HCT116 (cell line): ENCODE measurements at regions not wholly inside any gene's neighbourhood (a gene's known extent, or its start where the extent isn't known, plus 50 kb on each side); places are given as distances from the start of the nearest gene placed in this dataset.

Experiments
- ATAC-seq: fragments of 200-7000 bp; cut with Tn5 transposase; 2 replicates; pipeline ENCODE4 v1.9.1; 2020; ENCODE audit warnings: mild to moderate bottlenecking, moderate library complexity
- BruUV-seq: library from RNA; stranded (reverse); fragments of 400-500 nt; replicated peaks from 2 replicates; lab custom pipeline; 2021; lab: Mats Ljungman, UMichigan
- CTCF ChIA-PET: fragments of 300-600 bp; sonication (Branson Sonifier 250); formaldehyde crosslinking; loops from one replicate; lab custom pipeline; 2021; ENCODE audit warnings: antibody characterized with exemption; lab: Charles Lee
- POLR2A ChIA-PET: fragments of 300-600, 350-600 bp; sonication (Branson Sonifier 250); formaldehyde crosslinking; loops from one replicate; lab custom pipeline; 2021; ENCODE audit warnings: antibody characterized with exemption; lab: Charles Lee
- RAD21 ChIA-PET, 2 experiments: fragments of 300-600 bp; sonication (Branson Sonifier 250); formaldehyde crosslinking; loops; one replicate each; lab custom pipeline; 2023; ENCODE audit warnings: low total read pairs in 2 of 2; ENCODE audit not compliant: uncharacterized antibody in 2 of 2, unreplicated experiment in 2 of 2, low non-redundant PET in 1 of 2; lab: Charles Lee
- DNase-seq: peaks from one replicate; pipeline ENCODE4 v3.0.0-alpha.2; 2010; ENCODE audit warnings: low read depth, low spot score
- H2AFZ ChIP-seq: fragments of 200-600 bp; shearing (Covaris generic), sonication (generic); 2 replicates; pipeline ENCODE4 v1.6.1; 2017; ENCODE audit warnings: low read depth, mixed run types, mixed read lengths, antibody characterized with exemption, low read length; ENCODE audit not compliant: poor library complexity, severe bottlenecking
- H3K27ac ChIP-seq: 2 replicates; pipeline ENCODE4 v1.5.1; 2012; ENCODE audit warnings: low read depth, low read length
- H3K27me3 ChIP-seq: fragments of 200-600 bp; sonication (generic); 2 replicates; pipeline ENCODE4 v1.6.1; 2016; ENCODE audit warnings: mixed run types, low read length, mixed read lengths; ENCODE audit not compliant: insufficient read depth
- H3K36me3 ChIP-seq, 2 experiments: fragments of 200-500 bp in 1 of 2; fragments of 200-600 bp in 1 of 2; sonication (Bioruptor generic) in 1 of 2; sonication (generic) in 1 of 2; 2 replicates each; pipeline versions ENCODE4 v1.5.1 to v1.6.1; 2014 to 2016; ENCODE audit warnings: low read length in 2 of 2, inconsistent platforms in 1 of 2, mixed read lengths in 1 of 2, mixed run types in 1 of 2; ENCODE audit not compliant: insufficient read depth in 2 of 2, control insufficient read depth in 1 of 2
- H3K4me1 ChIP-seq, 2 experiments: fragments of 200-600 bp in 1 of 2; sonication (generic) in 1 of 2; 2 replicates each; pipeline versions ENCODE4 v1.5.1 to v1.6.1; 2012 to 2017; ENCODE audit warnings: low read length in 2 of 2, inconsistent platforms in 1 of 2, mild to moderate bottlenecking in 1 of 2, mixed read lengths in 1 of 2, mixed run types in 1 of 2, moderate library complexity in 1 of 2; ENCODE audit not compliant: insufficient read depth in 2 of 2, control insufficient read depth in 1 of 2
- H3K4me2 ChIP-seq: fragments of 200-600 bp; sonication (generic); 2 replicates; pipeline ENCODE4 v1.6.1; 2017; ENCODE audit warnings: mixed run types, low read length, mixed read lengths
- H3K4me3 ChIP-seq, 2 experiments: fragments of 200-600 bp in 1 of 2; sonication (generic) in 1 of 2; replicated peaks in 1 of 2; 2 replicates each; pipeline ENCODE4 v1.5.1; 2011 to 2016; ENCODE audit warnings: low read length in 2 of 2, control low read depth in 1 of 2, low read depth in 1 of 2, mild to moderate bottlenecking in 1 of 2, mixed read lengths in 1 of 2, mixed run types in 1 of 2
- H3K79me2 ChIP-seq: fragments of 200-600 bp; sonication (generic); 2 replicates; pipeline ENCODE4 v1.6.1; 2017; ENCODE audit warnings: mild to moderate bottlenecking, mixed run types, low read length, moderate library complexity, mixed read lengths; ENCODE audit not compliant: insufficient read depth
- H3K9ac ChIP-seq: fragments of 200-600 bp; sonication (generic); 2 replicates; pipeline ENCODE4 v1.6.1; 2016; ENCODE audit warnings: low read length, mixed read lengths
- H3K9me2 ChIP-seq: fragments of 200-600 bp; sonication (generic), shearing (Covaris generic); 2 replicates; pipeline ENCODE4 v1.6.1; 2017; ENCODE audit warnings: mixed run types, mild to moderate bottlenecking, moderate library complexity; ENCODE audit not compliant: insufficient read depth
- H3K9me3 ChIP-seq, 2 experiments: fragments of 200-500 bp in 1 of 2; fragments of 200-600 bp in 1 of 2; sonication (Bioruptor generic) in 1 of 2; sonication (generic) in 1 of 2; 2 replicates each; pipeline ENCODE4 v1.6.1; 2014 to 2017; ENCODE audit warnings: low read length in 2 of 2, mixed read lengths in 2 of 2, inconsistent platforms in 1 of 2, low read depth in 1 of 2, mild to moderate bottlenecking in 1 of 2, mixed run types in 1 of 2, moderate library complexity in 1 of 2; ENCODE audit not compliant: control insufficient read depth in 1 of 2, insufficient read depth in 1 of 2
- H4K20me1 ChIP-seq: fragments of 200-600 bp; sonication (generic), shearing (Covaris generic); 2 replicates; pipeline ENCODE4 v1.6.1; 2017; ENCODE audit warnings: mixed run types, mild to moderate bottlenecking, moderate library complexity; ENCODE audit not compliant: insufficient read depth
- CBX3 ChIP-seq: IDR thresholded peaks from 2 replicates; pipeline ENCODE4 v1.6.1; 2012; ENCODE audit warnings: low read depth
- EGR1 ChIP-seq: IDR thresholded peaks from 2 replicates; pipeline ENCODE4 v1.6.1; 2012; ENCODE audit warnings: low read depth
- ELF1 ChIP-seq: IDR thresholded peaks from 2 replicates; pipeline ENCODE4 v1.6.1; 2012; ENCODE audit warnings: low read depth, borderline replicate concordance
- EZH2 ChIP-seq: fragments of 200-600 bp; sonication (generic); IDR thresholded peaks from 2 replicates; pipeline ENCODE4 v1.6.1; 2017; ENCODE audit warnings: antibody characterized with exemption, mixed run types
- EZH2phosphoT487 ChIP-seq: fragments of 200-600 bp; IDR thresholded peaks from 2 replicates; pipeline ENCODE4 v1.6.1; 2018; ENCODE audit warnings: antibody characterized with exemption, borderline replicate concordance
- JUND ChIP-seq: IDR thresholded peaks from 2 replicates; pipeline ENCODE4 v1.6.1; 2012
- POLR2AphosphoS5 ChIP-seq: IDR thresholded peaks from 2 replicates; pipeline ENCODE4 v1.6.1; 2011; ENCODE audit warnings: mild to moderate bottlenecking, low read depth, low read length, moderate library complexity
- RAD21 ChIP-seq: IDR thresholded peaks from 2 replicates; pipeline ENCODE4 v1.6.1; 2012; ENCODE audit warnings: low read depth, mild to moderate bottlenecking
- SIN3A ChIP-seq: IDR thresholded peaks from 2 replicates; pipeline ENCODE4 v1.6.1; 2012; ENCODE audit warnings: low read depth
- SP1 ChIP-seq: IDR thresholded peaks from 2 replicates; pipeline ENCODE4 v1.6.1; 2012; ENCODE audit warnings: low read depth
- SRF ChIP-seq: IDR thresholded peaks from 2 replicates; pipeline ENCODE4 v1.6.1; 2012; ENCODE audit warnings: low read depth
- TCF7L2 ChIP-seq: IDR thresholded peaks from 2 replicates; pipeline ENCODE4 v1.7.0; 2011; ENCODE audit warnings: borderline replicate concordance, inconsistent platforms; ENCODE audit not compliant: insufficient read depth, insufficient read length; ENCODE audit errors: extremely low read depth
- YY1 ChIP-seq: IDR thresholded peaks from 2 replicates; pipeline ENCODE4 v1.6.1; 2011; ENCODE audit warnings: low read length, low read depth, moderate library complexity, mild to moderate bottlenecking; ENCODE audit not compliant: insufficient replicate concordance; ENCODE audit errors: extremely low read depth
- ZFX ChIP-seq: fragments of 450-650 bp; IDR thresholded peaks from 2 replicates; pipeline ENCODE4 v1.6.1; 2017
- ZNF274 ChIP-seq: fragments of 200-500 bp; sonication (Bioruptor generic); IDR thresholded peaks from 2 replicates; pipeline ENCODE4 v1.6.1; 2014; ENCODE audit warnings: mild to moderate bottlenecking, low read depth, low read length, inconsistent platforms
- intact Hi-C: fragments of 100-400 bp; cut with micrococcal nuclease; formaldehyde crosslinking; loops from 2 replicates; pipeline ENCODE4 v1.10.0; 2022
- TF ChIP-seq, protein P1 (sequence below): IDR thresholded peaks from 2 replicates; pipeline ENCODE4 v1.6.1; 2012
- TF ChIP-seq, protein P2 (sequence below): IDR thresholded peaks from 2 replicates; pipeline ENCODE4 v1.6.1; 2012; ENCODE audit warnings: low read depth
- TF ChIP-seq, protein P3 (sequence below), 3 experiments: fragments of 200-600 bp in 1 of 3; sonication (generic) in 1 of 3; IDR thresholded peaks in 2 of 3; conservative IDR thresholded peaks in 1 of 3; 2 replicates each; pipeline ENCODE4 v1.5.1; 2012 to 2017; ENCODE audit warnings: low read depth in 2 of 3, low read length in 2 of 3, antibody characterized with exemption in 1 of 3, borderline replicate concordance in 1 of 3, control low read depth in 1 of 3, mild to moderate bottlenecking in 1 of 3, mixed read lengths in 1 of 3, mixed run types in 1 of 3, moderate library complexity in 1 of 3; ENCODE audit not compliant: insufficient read depth in 1 of 3
- TF ChIP-seq, protein P4 (sequence below): IDR thresholded peaks from 2 replicates; pipeline ENCODE4 v1.6.1; 2011; ENCODE audit warnings: mild to moderate bottlenecking, low read length, moderate library complexity; ENCODE audit not compliant: insufficient replicate concordance; ENCODE audit errors: extremely low read depth

DNA sequence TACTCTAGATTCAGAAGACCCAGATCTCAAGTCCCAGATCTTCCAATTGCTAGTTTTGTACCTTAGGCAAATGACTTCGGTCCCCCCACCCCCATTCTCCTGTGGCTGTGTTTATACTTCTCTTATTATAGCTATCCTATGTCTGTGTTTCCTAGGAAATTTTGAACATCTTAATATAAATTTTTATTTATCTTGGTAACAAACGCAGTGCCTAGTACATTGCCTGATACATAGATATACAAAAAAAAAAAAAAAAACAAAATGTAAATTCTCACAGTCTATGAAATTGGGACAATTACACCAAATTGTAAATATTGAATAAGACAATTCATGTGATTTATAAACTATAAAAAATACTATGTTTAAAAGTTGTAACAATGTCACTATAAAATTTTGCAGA lies 84.1 kb upstream of the SLC44A3 start:
- ChIA-PET RAD21 (no interaction called here), CTCF (no interaction called here)
- H3K4me2 ChIP-seq = peak overlapping the region; percentile 29; the same call in 1 of the 2 replicates
- H3K27ac ChIP-seq = peak overlapping the region; percentile 73; the same call in 1 of the 2 replicates
- H3K4me3 ChIP-seq = no peak overlapping the region
- H3K79me2 ChIP-seq = no peaks in the 10 kb centered on the region
- H2AFZ ChIP-seq = no peak overlapping the region
- peaks cover 18 to 60% of the 10 kb centered on the region in 2 experiments for H3K4me1 ChIP-seq
- no peaks in the 10 kb centered on the region for H3K36me3 ChIP-seq
- TF ChIP-seq EZH2 (no peak), CBX3 (no peak), ELF1 (no peak), EGR1 (no peak), SP1 (no peak), ZNF274 (no peak), RAD21 (no peak), JUND (no peak), ZFX (no peak), SRF (no peak), EZH2phosphoT487 (no peak), SIN3A (no peak), POLR2AphosphoS5 (no peak), TCF7L2 (no peak), YY1 (no peak)
- TF ChIP-seq, protein P1, sequence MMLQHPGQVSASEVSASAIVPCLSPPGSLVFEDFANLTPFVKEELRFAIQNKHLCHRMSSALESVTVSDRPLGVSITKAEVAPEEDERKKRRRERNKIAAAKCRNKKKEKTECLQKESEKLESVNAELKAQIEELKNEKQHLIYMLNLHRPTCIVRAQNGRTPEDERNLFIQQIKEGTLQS = no peak
- TF ChIP-seq, protein P2, sequence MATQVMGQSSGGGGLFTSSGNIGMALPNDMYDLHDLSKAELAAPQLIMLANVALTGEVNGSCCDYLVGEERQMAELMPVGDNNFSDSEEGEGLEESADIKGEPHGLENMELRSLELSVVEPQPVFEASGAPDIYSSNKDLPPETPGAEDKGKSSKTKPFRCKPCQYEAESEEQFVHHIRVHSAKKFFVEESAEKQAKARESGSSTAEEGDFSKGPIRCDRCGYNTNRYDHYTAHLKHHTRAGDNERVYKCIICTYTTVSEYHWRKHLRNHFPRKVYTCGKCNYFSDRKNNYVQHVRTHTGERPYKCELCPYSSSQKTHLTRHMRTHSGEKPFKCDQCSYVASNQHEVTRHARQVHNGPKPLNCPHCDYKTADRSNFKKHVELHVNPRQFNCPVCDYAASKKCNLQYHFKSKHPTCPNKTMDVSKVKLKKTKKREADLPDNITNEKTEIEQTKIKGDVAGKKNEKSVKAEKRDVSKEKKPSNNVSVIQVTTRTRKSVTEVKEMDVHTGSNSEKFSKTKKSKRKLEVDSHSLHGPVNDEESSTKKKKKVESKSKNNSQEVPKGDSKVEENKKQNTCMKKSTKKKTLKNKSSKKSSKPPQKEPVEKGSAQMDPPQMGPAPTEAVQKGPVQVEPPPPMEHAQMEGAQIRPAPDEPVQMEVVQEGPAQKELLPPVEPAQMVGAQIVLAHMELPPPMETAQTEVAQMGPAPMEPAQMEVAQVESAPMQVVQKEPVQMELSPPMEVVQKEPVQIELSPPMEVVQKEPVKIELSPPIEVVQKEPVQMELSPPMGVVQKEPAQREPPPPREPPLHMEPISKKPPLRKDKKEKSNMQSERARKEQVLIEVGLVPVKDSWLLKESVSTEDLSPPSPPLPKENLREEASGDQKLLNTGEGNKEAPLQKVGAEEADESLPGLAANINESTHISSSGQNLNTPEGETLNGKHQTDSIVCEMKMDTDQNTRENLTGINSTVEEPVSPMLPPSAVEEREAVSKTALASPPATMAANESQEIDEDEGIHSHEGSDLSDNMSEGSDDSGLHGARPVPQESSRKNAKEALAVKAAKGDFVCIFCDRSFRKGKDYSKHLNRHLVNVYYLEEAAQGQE = no peak
- TF ChIP-seq, protein P3, sequence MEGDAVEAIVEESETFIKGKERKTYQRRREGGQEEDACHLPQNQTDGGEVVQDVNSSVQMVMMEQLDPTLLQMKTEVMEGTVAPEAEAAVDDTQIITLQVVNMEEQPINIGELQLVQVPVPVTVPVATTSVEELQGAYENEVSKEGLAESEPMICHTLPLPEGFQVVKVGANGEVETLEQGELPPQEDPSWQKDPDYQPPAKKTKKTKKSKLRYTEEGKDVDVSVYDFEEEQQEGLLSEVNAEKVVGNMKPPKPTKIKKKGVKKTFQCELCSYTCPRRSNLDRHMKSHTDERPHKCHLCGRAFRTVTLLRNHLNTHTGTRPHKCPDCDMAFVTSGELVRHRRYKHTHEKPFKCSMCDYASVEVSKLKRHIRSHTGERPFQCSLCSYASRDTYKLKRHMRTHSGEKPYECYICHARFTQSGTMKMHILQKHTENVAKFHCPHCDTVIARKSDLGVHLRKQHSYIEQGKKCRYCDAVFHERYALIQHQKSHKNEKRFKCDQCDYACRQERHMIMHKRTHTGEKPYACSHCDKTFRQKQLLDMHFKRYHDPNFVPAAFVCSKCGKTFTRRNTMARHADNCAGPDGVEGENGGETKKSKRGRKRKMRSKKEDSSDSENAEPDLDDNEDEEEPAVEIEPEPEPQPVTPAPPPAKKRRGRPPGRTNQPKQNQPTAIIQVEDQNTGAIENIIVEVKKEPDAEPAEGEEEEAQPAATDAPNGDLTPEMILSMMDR (IDR thresholded peaks at IDR 0.05 in 2 of 3, conservative IDR thresholded peaks at IDR 0.05 in 1 of 3; ENCODE audit: borderline replicate concordance in 1 of 3, insufficient read depth in 1 of 3, low read depth in 2 of 3, low read length in 2 of 3) = no peak
- TF ChIP-seq, protein P4, sequence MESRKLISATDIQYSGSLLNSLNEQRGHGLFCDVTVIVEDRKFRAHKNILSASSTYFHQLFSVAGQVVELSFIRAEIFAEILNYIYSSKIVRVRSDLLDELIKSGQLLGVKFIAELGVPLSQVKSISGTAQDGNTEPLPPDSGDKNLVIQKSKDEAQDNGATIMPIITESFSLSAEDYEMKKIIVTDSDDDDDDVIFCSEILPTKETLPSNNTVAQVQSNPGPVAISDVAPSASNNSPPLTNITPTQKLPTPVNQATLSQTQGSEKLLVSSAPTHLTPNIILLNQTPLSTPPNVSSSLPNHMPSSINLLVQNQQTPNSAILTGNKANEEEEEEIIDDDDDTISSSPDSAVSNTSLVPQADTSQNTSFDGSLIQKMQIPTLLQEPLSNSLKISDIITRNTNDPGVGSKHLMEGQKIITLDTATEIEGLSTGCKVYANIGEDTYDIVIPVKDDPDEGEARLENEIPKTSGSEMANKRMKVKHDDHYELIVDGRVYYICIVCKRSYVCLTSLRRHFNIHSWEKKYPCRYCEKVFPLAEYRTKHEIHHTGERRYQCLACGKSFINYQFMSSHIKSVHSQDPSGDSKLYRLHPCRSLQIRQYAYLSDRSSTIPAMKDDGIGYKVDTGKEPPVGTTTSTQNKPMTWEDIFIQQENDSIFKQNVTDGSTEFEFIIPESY = no peak
- TF ChIP-seq, all 23 proteins: peak for 0
- Histone ChIP-seq H3K9me2 (no peaks in the 10 kb centered on the region), H4K20me1 (no peaks in the 10 kb centered on the region), H3K27me3 (no peaks in the 10 kb centered on the region), H3K9ac (0 out of 2 replicates have a peak overlapping the region, but pooled peaks have one; percentile 21), H3K9me3 (no peaks in the 10 kb centered on the region)
- intact Hi-C loops = no loop called here
- BruUV-seq = no TSS peak
- POLR2A ChIA-PET = no interaction called here
- DNase-seq (no peak), ATAC-seq (no peak)
